Aorta (tissue), 5 donors: ENCODE measurements at regions not wholly inside any gene's neighbourhood (a gene's known extent, or its start where the extent isn't known, plus 50 kb on each side); places are given as distances from the start of the nearest gene placed in this dataset.

Experiments used
- ATAC-seq: fragments of 200-7000 bp; cut with Tn5 transposase; one replicate; pipeline ENCODE4 v1.9.1; 2022; ENCODE audit warnings: moderate library complexity; ENCODE audit not compliant: low FRiP score
- DNase-seq, 2 donors: peaks; one replicate each; pipeline ENCODE4 v3.0.0-alpha.2; 2020
- H3K27ac ChIP-seq, 2 donors: one replicate each; pipeline ENCODE4 v1.5.1; 2013; ENCODE audit warnings: low read length in 2 of 2, mild to moderate bottlenecking in 2 of 2, moderate library complexity in 2 of 2, control low read depth in 1 of 2, inconsistent platforms in 1 of 2, low read depth in 1 of 2
- H3K27me3 ChIP-seq, 2 donors: one replicate each; pipeline ENCODE4 v1.6.1; 2013; ENCODE audit warnings: control low read depth in 1 of 2, low read length in 1 of 2, mild to moderate bottlenecking in 1 of 2, moderate library complexity in 1 of 2; ENCODE audit not compliant: insufficient read depth in 2 of 2, control insufficient read depth in 1 of 2
- H3K36me3 ChIP-seq, 2 donors: one replicate each; pipeline ENCODE4 v1.6.1; 2013; ENCODE audit warnings: control low read depth in 1 of 2, low read length in 1 of 2, mild to moderate bottlenecking in 1 of 2; ENCODE audit not compliant: insufficient read depth in 2 of 2, control insufficient read depth in 1 of 2
- H3K4me1 ChIP-seq, 2 donors: one replicate each; pipeline ENCODE4 v1.6.1; 2013; ENCODE audit warnings: low read length in 2 of 2, control low read depth in 1 of 2, mild to moderate bottlenecking in 1 of 2, moderate library complexity in 1 of 2; ENCODE audit not compliant: insufficient read depth in 2 of 2, control insufficient read depth in 1 of 2
- H3K4me3 ChIP-seq, 2 donors: one replicate each; pipeline ENCODE4 v1.5.1; 2013; ENCODE audit warnings: low read length in 2 of 2, control low read depth in 1 of 2, mild to moderate bottlenecking in 1 of 2
- H3K9me3 ChIP-seq: one replicate; pipeline ENCODE4 v1.6.1; 2013; ENCODE audit warnings: mild to moderate bottlenecking, low read length; ENCODE audit not compliant: control insufficient read depth
- WGBS, 2 donors: extraction: QIAGEN DNeasy Blood & Tissue Kit; methylation state at CpG; one replicate each; pipeline ENCODE4 v1.1.7; 2013; 5-methylcytosine and 5-hydroxymethylcytosine counted together
- intact Hi-C, 2 donors: fragments of 100-400 bp; cut with DNase I; formaldehyde crosslinking; loops; one replicate each; pipeline versions ENCODE4 v1.14.2 to v1.15.0; 2022
- donor health status: healthy with polysubstance abuse.
- donor health status: Bipolar disorder and iron deficiency.
- donor health status: DM: no; HTN: no; CAD: no.
- donor health status: DM: no; HTN: no; CAD: no.
- donor health status: DM: yes; HTN: yes; CAD: no.

DNA sequence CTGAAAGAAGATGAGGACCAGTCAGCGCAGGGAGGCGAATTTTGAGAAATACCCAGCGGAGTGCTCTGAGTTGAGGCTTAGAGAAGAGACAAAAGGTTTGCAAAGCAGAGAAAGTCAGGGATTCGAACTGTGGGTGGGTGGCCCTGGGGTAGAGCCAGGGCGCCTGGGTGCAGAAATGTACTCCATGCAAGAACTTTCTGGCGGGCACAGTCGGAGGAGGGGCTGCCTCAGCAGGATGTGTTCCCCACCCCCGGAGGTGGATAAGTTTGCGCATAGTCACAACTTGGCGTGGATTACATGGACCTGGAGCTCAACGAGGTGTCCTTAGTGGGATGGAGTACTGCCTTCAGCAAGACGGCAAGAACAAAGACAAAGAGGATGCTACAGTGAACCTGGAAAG is 117.3 kb upstream of the ALDH1A3 start:
- no peaks in the 10 kb centered on the region for H3K9me3 ChIP-seq
- no peaks in the 10 kb centered on the region for H3K36me3 ChIP-seq
- intact Hi-C loops, result no loop called here
- no peak overlapping the region for H3K27ac ChIP-seq
- H3K27me3 ChIP-seq, result no peaks in the 10 kb centered on the region
- H3K4me3 ChIP-seq, result no peak overlapping the region
- no peak for DNase-seq
- no peaks in the 10 kb centered on the region for H3K4me1 ChIP-seq
- WGBS, 2 donors, result 78 to 79% methylated on average over 12 of the region's 12 CpGs
- no peak for ATAC-seq

DNA sequence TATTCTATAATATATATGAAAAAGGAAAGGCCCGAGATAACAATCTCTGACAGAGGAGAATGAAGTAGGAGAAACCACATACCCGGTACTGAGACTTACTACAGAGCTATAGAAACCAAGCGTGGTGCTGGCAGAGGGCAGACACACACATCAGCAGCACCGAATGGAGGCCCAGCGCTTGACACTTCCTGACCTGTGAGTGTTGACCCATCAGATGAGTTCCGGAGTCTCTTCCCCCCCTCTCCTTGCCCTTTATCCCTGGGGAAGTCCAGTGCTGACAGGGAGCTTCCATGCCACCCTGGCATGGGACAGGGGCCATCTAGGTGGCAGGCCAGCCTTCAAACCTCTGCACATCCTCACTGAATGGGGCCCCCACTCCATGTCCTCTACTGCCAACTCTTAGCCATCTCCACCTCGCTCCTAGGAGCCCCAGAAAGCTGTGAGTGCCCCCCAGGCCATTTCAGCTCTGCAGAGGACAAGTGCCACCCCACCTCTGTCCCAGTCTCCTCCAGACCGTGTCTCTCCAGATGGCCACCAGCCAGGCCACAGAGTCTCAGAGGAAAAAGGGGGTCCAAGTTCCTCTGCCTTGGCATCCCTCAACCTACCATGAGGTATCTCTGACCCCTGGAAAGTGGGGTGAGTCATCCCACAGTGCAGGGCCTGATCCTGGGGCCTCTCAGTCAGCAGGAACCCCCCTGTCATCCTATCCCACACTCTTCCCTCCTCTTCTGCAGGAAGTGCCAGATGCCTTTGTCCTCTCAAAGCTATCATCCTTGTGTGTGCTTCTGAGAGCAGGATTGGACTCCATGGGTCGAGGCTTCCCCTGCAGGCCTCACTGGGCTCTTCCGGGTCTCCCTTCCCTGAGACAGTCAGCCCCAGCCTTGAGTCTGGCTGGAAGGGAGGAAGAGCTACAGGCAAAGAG is 116.5 kb upstream of the ALDH1A3 start:
- H3K27ac ChIP-seq, result no peak overlapping the region
- H3K36me3 ChIP-seq, result no peaks in the 10 kb centered on the region
- no peaks in the 10 kb centered on the region for H3K9me3 ChIP-seq
- no peaks in the 10 kb centered on the region for H3K27me3 ChIP-seq
- H3K4me3 ChIP-seq, result no peak overlapping the region
- WGBS, 2 donors, result 75 to 86% methylated on average over 10 of the region's 10 CpGs
- ATAC-seq, result no peak
- intact Hi-C loops, result no loop called here
- peak in 1 of 2 donors; percentile 40 for DNase-seq
- H3K4me1 ChIP-seq, result no peaks in the 10 kb centered on the region

DNA sequence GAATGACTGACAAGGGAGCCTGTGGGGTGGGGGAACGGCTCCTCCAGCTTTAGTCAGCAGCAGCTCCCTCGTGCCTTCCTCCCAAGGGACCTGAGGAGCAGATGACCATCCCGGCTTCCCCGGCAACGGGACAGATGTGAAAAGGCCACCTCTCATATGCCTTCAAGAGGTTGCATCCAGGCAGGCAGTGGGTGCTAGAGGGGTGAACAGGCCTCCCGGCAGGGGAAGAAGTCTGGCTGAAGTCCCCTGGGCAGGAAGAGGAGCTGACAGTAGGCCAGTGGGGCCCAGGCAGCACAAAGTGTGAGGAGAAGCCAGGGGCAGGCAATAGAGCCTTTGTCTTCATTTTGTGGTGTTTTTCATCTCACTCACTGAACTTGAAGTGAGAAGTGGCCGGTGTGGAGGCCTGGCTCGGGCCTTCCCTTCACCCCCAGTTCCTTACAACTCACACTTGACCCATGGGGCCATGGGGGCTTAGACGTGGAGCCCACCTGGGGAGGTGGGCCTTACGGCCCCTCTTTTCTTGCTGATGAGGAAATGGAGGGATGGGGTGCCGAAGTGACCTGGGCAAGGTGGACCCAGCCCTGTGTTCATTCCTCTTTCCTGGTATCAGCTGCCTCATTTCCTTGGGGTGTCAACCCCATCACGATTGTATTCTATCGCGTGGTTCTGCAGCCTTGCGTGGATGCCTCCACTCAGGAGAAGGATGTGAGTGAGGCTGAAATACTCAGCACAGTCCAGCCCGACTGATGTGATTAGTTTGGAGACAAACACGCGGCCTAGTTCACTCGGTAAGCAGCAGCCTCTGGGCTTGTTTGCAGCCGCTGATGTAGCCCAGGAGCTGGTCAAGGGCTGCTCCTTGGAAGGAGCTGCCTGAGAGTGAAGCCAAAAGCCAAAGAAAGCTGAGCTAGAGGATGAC is 115.5 kb upstream of the ALDH1A3 start:
- Histone ChIP-seq H3K27ac (no peak overlapping the region), H3K27me3 (no peaks in the 10 kb centered on the region), H3K4me1 (no peaks in the 10 kb centered on the region), H3K36me3 (no peaks in the 10 kb centered on the region), H3K4me3 (no peak overlapping the region), H3K9me3 (no peaks in the 10 kb centered on the region)
- intact Hi-C loops, result no loop called here
- ATAC-seq (no peak), DNase-seq (peak in 1 of 2 donors; percentile 52)
- 87 to 88% methylated on average over 20 of the region's 20 CpGs for WGBS, 2 donors

DNA sequence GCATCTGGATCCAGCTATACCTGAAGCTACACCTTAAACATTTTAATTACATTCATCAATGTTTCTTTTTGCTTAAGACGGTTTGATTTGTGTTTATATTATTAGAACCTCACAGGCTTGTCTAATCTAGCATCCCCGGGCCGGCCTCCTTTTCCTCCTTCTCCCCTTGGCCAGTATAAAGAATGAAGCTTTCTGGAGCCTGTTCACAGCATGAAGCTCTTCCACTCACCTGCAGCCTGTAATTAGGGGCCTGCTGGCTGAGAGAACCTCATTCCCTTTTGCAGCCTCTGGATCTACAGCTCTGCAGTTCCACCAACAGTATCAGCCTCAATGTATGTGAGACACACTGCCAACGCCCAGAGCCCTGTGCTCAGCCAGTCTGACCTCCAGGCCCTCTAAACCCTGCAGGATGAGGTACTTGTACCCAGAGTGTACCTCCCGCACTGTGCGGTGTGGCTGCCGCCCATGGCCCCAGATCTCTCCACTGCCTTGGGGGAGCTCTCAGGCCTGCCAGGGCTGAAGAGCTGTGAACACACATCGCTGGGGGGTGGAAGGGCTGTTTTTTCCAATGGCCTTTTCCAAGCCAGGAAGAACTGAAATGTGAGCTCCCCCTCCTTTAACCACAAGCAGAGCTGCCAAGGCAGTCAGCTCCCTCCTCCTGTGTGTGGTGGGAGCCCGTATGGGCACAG is 114.7 kb upstream of the ALDH1A3 start:
- Histone ChIP-seq H3K27me3 (no peaks in the 10 kb centered on the region), H3K4me1 (no peaks in the 10 kb centered on the region), H3K9me3 (no peaks in the 10 kb centered on the region), H3K36me3 (no peaks in the 10 kb centered on the region), H3K27ac (no peak overlapping the region), H3K4me3 (no peak overlapping the region)
- intact Hi-C loops, result no loop called here
- ATAC-seq, result no peak
- peak; percentile 56 to 64 for DNase-seq
- WGBS, 2 donors, result 75 to 79% methylated on average over 9 of the region's 9 CpGs

DNA sequence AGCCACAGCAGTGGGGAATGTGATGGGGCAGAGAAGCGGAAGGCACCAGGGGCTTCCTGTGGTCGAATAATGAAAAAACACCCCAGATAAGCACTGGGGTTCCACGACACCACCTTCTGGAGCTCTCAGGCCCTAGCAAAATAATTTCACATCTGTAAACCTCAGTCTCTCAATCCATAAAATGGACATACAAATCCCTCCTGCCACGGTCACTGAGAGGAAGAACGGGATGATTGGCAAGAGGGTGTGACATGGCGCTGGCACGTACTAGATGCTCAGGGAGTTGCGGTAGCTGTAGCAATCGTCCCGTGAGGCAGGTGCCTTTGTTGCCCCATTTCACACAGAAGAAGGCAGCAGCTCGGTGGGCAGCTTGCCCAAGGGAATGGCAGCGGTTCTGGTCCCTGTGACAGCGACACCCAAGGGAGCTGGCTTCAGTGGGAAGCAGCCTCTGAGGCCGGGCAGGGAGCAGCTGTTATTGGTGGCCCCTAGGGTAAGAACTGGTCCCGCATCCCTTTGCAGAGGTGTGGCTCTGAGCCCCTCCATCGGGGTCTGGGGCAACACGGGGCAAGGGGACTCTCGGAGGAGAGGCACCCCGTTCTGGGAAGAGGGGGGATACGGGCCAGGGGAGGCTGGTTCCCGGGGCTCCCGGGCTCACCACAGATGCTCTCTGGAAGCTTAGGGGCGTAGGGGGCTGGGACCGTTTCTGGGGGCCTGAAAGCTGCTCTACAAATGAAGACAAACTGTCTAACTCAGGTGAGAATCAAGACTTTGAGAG is 114.0 kb upstream of the ALDH1A3 start:
- no peak overlapping the region for H3K4me3 ChIP-seq
- DNase-seq (peak in 1 of 2 donors; percentile 60), ATAC-seq (no peak)
- intact Hi-C loops, result no loop called here
- no peak overlapping the region for H3K27ac ChIP-seq
- no peaks in the 10 kb centered on the region for H3K4me1 ChIP-seq
- H3K27me3 ChIP-seq, result no peaks in the 10 kb centered on the region
- WGBS, 2 donors, result 61 to 72% methylated on average over 24 of the region's 24 CpGs
- no peaks in the 10 kb centered on the region for H3K9me3 ChIP-seq
- H3K36me3 ChIP-seq, result no peaks in the 10 kb centered on the region

DNA sequence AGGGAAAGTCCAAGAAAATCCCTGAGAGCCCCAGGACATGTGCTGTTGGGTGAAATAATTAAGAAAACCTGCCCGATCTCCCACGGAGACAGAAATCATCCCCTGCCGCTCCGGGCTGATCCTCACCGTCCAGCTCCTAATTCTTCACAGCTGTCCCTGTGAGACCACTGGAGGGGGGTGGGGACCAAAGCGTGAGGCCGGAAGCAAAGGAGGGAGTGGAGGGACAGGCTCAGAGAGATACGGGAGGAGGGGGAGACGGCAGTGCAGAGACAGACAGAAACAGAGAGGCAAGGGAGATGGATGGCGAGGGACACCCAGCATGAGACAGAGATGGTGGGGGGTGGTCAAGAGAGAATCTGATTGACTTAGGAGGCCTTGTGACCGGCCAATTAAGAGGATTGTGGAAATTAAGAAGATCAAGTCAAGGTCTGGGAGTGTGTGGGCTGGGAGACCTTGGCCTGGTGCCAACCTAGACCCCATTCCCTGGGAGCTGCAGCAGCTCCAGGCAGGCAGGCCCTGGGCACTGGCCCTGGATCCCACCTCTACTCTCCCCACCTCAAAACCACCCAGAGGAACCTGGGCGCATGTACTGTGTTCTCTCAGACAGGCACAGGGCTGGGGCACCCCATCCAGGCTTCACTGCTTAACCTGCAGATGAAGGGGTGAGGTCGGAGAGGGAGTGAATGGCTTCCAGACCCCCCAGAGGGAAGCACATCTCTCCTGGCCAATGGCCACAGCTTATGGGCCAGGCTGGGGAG is 113.2 kb upstream of the ALDH1A3 start:
- WGBS, 2 donors, result 38 to 42% methylated on average over 13 of the region's 13 CpGs
- intact Hi-C loops, result no loop called here

DNA sequence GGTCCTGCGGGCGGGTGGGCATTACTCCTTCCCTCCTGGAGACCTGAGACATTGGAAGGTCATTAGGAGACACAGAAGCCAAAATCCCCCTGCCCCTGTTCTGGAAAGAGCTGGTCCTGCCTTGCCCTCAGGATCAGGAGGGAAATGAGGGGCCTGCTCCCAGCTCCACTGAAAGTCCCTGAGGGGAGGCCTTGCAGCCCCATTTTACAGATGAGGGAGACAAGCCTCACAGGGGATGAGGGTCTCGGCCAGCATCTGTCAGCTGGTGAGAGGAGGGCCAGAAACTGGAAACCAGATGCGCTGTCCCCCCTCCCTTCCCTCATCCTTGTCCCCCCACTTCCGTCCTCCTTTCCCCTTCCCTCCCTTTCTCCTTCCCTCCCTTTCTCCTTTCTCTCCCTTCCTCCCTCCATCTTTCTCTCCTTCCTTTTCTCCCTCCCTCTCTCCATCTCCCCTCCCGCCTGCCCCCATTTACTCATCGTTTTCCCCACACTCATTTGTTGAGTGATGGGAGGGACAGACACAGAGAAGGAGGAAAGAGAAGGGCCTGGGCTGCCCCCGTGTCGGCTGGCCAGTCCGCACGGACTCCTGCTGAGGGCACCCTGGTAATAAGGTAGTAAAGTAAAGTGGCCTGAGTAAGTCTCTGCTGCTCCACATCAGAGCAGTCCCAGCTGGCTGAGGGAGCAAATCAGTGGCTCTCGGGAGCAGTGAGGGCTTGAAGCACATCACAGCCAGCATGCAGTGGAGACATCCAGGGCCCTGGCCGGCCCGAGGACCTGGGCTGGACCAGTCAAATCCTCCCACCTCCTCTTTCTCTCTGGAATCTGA is 112.4 kb upstream of the ALDH1A3 start:
- Histone ChIP-seq H3K27me3 (no peaks in the 10 kb centered on the region), H3K4me1 (no peaks in the 10 kb centered on the region), H3K4me3 (no peak overlapping the region), H3K27ac (no peak overlapping the region), H3K36me3 (no peaks in the 10 kb centered on the region), H3K9me3 (no peaks in the 10 kb centered on the region)
- 84 to 89% methylated on average over 12 to 14 of the region's 14 CpGs for WGBS, 2 donors
- ATAC-seq (no peak), DNase-seq (peak in 1 of 2 donors; percentile 42)
- intact Hi-C loops, result no loop called here

More for the DNA sequence above, 113.2 kb upstream of the ALDH1A3 start:
- H3K9me3 ChIP-seq, result no peaks in the 10 kb centered on the region
- H3K36me3 ChIP-seq, result no peaks in the 10 kb centered on the region
- no peak overlapping the region for H3K27ac ChIP-seq
- peak in 1 of 2 donors; percentile 57 for DNase-seq
- no peaks in the 10 kb centered on the region for H3K4me1 ChIP-seq
- no peaks in the 10 kb centered on the region for H3K27me3 ChIP-seq
- ATAC-seq, result no peak
- no peak overlapping the region for H3K4me3 ChIP-seq
